RKO (cell line): ENCODE measurements at regions not wholly inside any gene's neighbourhood (a gene's known extent, or its start where the extent isn't known, plus 50 kb on each side); places are given as distances from the start of the nearest gene placed in this dataset.

Experiments
- DNase-seq: peaks from one replicate; pipeline ENCODE4 v3.0.0-alpha.2; 2016; ENCODE audit warnings: low spot score

DNA sequence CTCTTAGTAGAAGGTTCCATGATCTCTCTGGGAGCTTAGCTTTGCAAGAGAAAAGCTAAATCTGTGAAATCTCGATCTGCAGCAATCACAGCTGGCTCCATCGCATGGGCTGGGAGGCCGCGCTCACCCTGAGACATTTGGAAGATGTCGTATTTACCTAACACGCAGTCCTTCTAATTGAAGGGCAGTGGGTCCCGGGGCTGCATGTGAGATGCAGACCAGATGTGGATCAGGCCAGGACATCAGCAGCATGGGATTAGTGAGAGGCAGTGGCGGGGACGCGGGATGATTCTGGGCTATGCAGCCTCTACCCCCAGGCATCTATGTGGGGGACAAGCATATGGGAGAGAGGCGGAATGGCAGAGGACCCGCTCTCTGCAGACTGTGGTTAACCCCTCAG is 312.4 kb upstream of the RTL1 start:
- no peak for DNase-seq

DNA sequence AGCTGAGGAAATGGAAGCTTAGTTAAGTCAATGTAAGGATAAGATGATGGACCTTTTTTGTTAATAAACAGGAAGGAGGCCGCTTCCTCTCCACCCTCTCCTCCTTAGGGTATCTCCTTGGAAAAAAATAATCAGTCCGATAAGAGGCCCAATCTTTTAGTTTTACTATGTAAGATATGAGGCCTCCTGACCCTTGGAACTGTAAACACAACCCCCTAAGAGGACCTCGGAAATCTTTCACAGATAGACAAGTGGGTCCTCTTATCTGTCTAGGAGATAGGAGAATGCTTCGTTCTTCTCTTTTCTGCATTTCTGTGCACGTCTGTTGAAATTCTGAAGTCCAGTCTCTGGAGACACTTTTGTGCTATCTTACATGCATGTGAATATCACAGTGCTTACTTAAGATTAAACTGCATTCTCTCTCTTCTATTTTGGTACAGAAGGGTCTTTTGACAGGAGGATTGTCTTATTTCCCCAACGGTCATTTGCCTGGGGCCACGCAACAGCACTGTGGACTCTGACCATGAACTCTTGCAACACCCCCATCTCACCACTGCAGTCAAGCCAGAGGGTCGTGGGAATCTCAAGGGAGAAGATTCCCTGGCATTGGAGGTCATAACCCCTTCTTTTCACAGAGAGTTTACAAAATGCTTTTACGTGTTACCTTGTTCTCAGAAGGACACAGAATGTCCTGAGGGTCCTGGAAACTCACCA is 313.0 kb upstream of the RTL1 start:
- no peak for DNase-seq

DNA sequence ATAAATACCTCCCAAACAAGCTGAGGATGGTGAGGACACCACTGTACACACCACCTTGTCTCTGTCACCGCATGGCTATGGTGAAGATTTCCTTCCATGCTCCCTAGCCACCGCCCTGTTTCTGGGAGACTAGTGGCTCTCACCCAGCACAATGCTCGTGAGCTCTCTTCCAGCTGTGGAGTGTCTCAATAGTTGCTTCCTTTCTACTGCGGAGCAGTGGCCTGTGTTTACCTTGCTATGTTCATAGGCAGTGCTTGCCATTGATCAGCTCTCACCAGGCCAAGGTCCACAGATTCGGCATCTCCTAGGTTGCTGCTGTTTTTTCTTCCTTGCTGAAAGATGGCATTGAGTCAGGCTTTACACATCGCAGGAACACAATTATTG is 313.6 kb upstream of the RTL1 start:
- DNase-seq = no peak

DNA sequence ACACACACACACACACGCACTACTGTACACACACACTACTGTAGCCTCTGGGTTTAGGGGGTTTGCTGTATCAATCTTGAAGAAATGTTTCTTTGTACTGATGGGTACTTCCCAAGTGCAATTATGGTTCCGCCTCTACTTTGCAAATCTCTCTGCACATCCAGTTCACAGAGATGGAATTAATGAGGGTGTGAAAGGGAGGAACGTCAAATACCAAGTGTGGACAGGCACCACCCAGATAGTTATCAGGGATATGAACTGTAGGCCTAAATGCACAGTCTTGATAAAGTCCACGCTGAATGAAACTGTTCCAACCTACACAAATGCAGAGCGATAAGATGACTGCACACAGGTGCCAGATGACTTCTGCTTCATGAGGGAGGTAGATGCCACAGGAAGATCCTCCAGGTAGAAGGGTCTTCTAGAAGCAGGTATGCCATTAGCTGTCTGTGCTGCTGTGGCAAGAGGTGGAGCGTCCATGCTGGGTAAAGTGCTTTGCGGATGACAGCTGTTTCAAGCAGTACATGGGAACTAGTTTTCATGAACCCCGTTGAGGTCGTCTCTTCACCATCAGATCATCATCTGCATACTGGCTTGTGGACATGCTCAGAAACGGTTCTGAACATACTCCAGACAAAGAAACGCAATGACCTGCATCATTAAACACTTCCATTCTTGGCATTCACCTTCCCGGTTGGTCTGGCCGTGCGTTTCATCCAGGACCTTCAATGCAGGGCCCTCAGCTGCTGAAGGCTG is 314.3 kb upstream of the RTL1 start:
- no peak for DNase-seq

DNA sequence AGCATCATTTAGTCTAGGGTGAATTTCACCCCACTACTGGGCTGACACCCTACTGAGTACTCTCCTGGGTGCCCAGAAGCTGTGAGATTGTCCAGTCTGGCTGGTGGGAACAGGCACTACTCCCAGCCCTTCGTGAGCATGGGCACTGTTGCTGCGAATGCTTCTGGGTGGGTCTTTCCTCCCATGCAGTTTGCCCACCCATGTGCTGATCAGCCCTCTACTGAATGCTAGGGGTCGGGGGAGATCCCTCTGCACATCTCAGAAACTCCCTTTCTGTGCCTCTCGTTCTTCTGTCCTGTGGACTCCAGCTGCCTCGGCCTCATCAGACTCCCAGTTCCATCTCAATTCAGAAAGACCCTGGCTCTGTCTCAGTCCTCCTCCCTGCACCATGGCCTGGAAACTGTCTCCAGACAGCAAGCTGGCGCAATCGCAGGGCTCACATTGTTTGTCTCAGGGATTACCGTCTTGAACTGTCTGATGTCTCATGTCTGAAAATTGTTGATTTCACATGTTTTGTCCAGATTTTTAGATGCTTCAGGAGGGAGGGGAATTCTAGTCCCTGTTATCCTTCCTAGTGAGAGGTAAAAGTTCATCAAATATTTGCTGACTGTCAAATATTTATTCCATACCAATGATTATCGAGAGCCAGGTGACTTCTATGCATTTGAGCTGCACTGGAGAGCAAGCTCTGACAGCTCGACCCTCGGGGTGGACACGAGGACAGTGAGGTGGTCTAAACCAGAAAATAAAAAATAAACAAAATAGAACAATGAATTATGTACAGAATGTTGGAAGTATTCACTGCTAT is 316.6 kb upstream of the RTL1 start:
- no peak for DNase-seq

DNA sequence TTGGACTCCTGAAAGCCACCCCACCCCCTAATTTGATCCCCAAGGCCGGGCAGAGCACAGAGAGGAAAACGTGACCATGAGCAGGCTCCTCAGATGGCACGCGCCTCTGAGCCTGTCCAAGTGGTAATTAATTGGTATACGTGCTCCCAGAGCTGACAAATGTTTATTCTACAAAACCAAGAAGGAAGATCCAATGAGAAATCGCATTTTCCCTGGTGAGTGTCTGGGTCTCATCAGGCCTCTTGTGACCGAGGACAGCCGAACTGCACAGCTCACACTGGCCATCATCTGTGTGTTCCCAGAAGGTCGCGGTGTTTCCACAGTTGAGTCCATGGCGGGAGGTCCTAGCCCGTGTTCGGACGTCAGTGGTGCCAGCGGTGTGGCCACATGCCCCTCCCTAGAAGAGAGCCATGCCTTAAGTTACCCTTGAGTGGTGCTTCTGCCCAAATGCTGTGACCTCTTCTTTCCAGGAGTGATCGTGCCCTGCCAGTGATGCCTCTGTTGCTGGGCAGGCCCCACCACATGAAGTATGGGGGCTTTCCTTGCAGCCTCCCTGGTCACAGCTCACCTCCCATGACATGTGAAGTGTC is 317.5 kb upstream of the RTL1 start:
- no peak for DNase-seq

DNA sequence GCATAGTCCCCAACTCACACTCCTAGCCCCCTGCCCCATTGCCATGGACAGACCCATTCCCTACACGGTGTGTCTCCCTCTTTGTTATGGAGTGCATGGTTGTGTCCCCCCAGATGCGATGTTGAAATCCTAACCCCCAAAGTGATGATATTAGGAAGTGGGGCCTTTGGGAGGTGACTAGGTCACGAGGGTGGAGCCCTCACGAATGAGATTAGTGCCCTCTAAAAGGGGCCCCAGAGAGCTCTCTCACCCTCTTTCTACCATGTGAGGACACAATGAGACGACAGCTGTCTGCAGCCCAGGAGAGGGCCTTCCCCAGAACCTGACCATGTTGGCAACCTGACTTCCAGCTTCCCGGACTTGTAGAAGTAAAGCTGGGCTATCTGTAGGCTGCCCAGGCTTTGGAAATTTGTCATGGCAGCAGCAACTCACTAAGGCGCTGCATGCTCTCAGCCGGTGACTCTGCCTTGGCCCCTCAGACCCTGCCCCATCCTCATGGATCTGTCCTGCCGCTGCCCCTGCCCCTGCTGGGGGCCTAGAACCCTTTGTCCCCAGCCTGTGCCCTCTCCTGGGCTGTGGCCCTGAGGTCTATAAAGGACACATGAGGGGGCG is 318.1 kb upstream of the RTL1 start:
- DNase-seq = no peak

DNA sequence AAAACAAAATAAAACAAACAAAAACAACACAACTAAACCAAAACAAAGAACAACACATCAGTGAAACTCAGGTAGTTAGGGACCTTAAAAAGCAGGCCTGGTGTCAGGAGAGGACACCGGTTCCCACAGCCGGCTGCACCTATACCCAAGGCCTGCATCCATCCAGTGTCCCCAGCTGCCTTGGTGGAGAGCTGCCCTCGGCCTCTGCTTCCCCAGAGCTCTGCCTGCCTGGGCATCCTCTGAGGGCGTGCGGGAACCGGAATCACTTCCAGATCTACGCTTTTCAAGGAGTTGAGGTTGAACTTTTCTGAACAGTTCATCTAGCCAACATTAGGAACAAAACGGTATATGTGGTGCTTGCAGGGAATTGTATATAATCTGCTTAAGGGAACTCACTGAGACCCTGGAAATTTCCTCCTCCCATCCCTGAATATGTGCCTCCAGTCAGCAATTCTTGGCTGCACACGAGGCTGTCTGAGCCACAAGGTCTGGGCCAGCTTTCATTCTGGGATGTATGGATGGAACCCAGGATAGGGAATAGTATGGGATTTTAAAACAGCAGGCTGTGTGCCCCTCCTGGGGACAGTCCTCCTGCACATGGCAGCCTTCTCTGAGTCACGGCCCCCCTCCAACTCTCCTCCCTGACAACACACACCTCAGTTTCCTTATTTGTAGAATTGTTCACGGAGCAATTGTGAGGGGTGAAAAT is 319.0 kb upstream of the RTL1 start:
- no peak for DNase-seq

DNA sequence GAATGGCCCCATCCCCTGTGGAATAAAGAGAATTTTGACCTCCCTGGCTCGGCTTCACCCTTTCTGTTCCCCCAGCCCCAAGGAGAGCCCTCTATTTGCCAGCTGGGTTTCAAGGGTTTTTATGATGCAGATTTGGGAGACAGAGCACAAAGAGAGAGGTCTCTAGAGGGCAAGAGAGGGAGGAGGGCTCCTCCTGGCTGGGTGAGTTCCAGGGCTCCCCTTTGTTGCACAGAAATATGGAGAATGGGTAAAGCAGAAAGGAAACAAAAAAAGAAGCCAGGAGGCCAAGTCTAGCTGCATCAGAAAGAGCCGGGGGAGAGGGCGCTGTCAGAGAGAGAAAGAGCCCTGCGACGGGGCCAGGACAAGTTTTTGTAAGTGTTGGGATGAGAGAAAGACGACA is 319.6 kb upstream of the RTL1 start:
- DNase-seq = no peak

DNA sequence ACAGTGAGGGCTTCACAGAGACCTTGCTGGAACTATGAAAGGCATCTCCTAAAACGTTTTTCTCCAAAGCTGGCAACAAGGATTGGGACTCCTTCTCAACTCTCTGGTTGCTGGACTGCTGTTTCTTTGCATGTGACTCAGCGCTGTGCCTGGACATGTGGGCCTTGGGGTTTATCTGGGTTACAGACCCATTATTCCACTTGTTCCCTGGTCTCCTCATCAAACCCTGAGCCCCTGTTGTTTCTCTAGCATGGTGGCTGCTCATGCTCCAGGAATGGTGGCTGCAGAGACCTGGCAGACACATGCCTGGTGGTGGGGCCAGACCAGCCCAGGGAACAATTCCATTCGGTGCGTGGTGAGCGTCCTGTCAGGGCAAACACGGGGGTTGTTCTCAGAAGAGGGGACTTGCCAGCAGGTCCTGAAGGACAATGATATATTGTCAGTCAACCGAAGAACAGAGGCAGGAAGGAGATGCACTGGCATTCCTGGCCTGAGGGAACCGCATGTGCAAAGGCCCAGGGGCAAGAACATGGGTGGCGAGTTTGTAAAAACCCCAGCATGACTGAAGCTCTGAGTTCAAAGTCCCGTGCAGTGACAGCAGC is 320.1 kb upstream of the RTL1 start:
- no peak for DNase-seq

DNA sequence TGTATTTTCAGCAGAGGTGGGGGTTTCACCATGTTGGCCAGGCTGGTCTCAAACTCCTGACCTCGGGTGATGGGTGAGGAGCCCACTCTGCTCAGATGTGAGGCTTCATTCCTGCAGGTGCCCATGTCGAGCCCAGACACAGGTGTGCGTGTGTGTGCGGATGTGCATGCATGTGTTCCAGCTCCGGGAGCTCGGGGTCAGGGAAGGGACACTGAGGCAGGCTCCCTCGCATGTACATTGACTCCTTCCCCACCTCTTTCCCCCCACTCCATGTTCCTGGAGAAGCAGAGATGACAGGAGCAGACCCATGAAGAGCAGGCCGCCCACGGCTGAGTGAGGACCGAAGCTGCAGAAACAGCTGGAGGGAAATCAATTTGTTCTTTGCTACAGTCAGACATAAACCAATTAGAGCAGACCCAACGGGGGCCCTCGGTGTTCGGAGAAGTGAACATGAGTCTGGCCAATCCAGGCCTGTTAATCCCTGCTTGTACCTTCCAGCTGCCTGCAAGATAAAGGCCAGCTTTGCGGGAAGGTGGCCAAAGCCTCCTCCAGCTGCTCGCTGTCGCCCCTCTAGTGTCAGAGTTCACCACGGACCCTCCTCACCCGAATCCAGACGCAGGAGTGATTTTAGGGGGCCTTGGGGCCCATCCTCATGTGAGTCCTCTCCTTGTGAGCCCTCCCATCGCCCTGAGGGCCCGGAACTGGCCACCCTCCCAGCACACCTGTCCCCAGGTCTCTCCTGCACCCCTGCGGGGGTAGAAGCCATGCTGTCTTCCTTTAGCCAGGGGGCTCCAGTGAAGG is 321.0 kb upstream of the RTL1 start:
- DNase-seq = no peak

DNA sequence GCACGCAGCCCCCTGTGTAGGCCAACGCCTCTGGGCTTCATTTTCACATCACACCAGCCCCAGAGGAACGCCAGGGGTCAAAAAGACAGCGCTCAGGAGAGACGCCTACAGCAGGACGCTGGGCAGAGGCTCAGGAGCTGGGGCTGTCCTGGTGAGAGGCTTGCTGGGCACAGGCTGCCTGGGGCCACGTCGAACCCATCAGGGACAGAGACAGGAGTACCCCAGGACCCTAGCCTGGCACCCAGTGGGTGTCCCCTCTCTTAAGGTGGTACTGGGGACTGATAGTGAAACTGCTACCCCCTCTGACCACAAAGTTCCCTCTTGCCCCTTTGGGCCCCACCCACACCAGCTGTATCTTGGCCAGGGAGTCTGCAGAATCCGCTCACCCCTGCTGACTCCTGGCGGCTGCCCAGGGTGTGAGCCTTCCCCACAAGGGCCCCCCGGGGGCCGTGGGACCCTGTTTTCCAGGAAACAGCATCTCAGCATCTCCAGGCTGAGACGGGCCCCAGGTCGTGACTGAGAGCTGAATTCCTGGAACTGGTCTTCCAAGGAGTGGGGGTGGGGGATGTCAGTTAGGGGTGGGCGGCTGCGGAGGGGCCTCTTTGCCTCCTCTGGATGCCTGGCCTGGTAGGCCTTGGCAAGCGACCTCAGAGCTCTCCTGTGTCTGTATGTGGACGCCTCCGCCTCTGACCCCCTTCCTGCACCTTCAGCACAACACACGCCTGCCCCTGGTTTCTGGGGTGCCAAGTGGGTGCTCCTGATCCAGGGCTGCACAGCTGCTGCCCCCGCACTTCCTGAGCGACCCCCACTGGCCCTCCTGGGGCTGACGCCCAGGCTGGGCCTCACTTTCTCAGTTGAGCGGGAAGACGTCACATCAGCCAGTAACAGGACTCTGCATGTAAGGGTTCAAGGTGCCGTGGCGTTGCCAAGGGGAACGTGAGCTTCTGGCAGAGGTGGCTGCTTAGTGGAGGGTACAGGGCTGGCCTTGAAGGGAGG is 321.9 kb upstream of the RTL1 start:
- no peak for DNase-seq

DNA sequence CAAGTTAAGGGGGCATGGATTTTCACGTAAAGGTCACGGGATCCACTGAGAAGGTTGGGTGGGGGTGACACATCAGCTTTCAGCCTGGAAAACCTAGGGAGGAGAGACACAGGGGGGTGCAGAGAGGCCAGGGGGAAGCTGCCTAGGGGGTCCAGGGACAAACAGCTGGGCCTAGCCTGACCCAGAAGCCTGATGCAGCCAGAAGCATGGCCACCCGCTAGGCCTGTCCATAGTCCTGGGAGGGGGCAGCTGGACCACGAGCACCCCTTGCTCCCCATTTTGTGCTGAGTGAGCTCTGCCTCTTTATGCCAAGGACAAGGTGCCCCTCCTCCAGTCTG is 322.7 kb upstream of the RTL1 start:
- DNase-seq = no peak

DNA sequence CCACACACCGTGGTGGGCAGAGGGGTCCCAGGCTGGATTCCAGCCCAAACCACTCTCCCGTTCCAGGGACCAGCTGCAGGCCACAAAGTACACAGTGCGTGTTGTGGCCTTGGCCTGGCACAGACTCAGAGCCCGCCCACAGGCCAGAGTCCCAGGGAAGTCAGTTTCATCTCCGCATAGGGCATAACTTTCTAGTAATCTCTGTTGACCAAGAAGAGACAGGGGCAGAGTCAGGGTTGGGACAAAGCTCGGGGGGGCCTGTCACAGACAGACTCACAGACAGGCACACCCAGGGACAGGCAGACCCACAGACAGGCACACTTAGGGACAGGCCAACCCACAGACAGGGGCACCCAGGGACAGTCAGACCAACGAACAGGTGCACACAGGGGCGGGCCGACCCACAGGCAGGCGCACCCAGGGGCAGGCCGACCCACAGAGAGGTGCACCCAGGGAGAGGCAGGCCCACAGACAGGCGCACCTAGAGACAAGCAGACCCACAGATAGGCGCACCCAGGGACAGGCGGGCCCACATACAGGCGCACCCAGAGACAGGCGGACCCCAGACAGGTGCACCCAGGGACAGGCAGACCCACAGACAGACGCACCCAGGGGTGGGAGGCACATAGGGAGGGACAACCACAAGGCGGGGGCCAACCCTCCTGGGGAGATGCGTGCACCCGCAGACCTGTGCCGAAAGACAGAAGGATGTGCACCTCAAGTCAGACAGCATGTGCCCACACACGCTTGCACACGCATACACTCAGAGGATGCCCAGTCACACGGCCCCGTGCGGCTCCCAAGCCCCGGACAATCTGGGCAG is 323.3 kb upstream of the RTL1 start:
- DNase-seq = no peak

DNA sequence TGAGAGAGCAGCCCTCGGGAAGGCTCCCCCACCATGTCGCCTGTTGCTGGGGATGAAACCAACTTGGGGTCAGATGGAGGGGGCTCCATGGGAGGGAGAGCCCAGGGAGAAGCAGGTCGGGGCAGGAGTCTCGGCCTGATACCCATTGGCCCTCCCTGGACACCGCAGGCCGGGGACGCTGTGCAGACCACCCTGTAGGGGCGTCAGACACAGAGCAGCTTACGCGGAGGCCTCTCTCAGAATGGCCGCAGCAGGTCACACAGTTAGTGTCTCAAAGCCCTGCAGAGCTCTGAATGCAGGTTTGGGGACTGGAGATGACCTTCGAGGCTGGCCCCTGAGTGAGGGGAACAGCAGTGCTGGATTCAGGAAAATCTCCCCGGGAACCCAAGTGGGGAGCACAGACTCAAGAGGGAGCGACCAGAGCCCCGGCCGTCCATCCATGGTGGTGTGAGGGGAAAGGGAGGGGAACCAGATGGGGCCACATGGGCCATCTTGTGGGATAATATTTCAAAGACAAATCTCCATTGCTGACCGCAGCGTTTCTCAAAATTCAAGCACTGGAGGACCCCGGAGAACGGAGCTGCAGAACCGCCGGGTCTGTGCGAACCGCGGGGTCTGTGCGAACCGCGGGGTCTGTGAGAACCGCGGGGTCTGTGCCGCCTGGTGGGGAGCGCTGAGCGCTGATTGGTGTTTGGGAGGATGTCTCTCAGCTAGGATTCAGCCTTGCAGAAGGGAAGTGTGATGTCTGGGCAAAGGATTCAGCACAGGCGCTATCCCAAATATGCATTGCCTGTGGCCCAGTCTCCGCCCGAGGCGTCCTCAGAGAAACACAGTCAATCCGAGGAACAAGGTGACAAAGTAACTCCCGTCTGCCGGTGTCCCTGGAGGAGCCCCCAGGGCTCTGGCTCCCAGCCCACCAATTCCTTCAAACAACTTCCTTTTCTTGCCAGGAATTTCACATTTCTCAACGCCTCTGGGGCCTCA is 324.4 kb upstream of the RTL1 start:
- DNase-seq = no peak

DNA sequence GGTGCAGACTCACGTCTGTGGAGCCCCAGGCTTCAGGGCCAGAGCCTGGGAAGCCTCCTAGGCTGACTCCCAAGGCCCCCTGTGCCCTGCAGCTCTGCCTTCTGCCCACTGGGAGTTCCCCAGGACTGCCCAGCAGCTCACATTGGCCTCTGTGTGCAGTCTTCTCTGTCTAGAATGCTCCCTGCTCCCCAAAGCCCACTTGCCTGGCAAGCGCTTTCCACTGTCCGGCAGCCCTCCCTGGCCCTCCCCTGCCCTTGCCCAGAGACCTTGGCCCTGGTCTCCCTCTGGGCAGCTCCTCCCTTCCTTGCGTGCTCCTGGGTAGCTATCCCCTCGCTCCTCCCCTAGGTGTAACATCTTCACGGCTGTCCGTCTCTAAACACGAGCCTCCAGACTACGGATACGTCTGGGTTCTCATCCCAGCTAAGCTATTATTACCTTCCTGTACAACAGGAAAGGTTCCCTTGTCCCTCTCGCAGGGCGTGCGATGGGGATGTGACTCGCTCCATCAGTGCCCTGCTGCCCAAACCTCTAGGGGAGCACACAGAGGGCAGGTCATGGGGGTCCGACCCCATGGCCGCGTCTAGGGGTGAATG is 325.5 kb upstream of the RTL1 start:
- DNase-seq = no peak

DNA sequence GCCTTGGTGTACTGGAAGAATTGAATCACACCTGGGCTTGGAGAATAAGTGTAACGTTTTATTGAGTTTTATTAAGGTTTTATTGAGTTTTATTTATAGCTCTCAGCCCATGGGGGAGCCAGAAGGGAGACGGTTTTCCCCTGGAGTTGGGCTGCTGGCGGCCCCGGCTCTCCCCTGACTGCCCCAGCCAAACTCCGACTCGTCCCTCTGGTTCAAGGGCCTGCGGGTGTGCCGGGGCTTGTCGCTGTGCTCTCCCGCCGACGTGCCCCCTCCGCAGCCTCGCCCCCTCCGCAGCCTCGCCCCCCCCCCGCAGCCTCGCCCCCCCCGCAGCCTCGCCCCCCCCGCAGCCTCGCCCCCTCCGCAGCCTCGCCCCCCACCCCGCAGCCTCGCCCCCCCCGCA is 326.1 kb upstream of the RTL1 start:
- DNase-seq = no peak
